ENCODE measurements at regions not wholly inside any gene's neighbourhood (a gene's known extent, or its start where the extent isn't known, plus 50 kb on each side); places are given as distances from the start of the nearest gene placed in this dataset.
"Not testable (repeated sequence)": the region's sequence is repeated elsewhere in the genome, so short reads cannot be mapped to it uniquely, and the experiment has no call there.

- no peak for DNase-seq (ENCODE audit: low spot score)
- intact Hi-C loops (cut with DNase I) = no loop called here
Measured at GRCh38 chr7:92987538-92987937, 130.2 kb downstream of the SAMD9 start.

DNA sequence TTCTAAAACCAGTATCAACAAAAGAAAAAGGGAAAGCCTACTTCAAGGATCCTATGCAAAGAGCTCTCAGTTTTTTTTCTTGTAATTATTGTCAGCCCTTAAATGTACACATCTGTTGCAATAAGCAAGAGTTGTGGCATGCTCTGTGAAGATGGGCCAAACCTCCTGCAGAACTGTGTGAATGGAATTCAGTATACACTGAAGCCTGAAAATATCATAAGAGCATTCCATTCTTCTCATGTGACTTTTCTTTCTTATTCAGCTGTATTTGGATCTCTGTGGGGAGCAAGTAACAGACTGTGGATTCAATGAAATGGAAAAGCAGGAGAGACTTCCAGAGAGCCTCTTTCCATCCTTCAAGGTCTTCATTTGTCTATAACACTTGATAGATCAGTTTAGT is 130.7 kb downstream of the SAMD9 start:
- intact Hi-C loops (cut with DNase I) = no loop called here

DNA sequence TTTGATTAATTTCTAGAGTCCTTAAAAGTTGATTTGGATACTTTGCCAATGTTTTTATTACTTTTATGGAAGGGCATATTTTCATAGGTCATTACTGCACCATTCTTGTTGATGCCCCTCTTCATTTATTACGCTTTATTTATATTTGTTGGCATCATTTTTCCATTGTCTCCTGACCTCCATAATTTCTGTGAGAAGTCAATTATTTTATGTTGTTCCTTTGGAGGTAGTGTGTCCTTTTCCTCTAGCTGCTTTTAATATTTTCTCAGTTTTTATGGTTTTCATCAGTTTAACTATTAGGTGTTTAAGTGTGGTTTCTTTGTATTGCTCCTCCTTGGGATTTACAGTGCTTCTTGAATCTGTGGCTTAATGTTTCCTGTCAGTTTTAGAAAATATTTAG is 134.9 kb downstream of the SAMD9 start:
- intact Hi-C loops (cut with DNase I) = no loop called here
- DNase-seq (ENCODE audit: low spot score) = no peak

More for the DNA sequence above, 130.7 kb downstream of the SAMD9 start:
- DNase-seq (ENCODE audit: low spot score) = no peak

GRCh38 chr7:92976931-92977330 is 140.6 kb upstream of the CDK6 start:
- intact Hi-C loops (cut with DNase I) = no loop called here

DNA sequence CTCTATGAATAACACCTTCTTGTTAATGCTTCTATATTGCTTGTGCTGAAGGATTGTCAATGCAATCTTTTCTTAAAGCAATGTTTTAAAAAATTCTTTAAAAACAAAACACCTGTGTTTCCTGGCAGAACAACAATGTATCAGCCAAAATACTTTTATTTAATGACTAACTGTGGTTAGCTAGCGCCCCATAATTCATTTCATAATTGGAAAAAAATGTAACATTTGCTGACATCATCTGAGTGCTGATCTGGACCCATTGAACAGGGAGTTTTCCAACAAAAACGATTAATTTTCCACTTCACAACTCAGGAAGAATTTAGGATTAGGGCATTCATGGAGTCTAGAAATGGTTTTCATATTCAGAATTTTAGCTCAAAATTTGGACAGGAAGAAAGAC is 137.6 kb upstream of the CDK6 start:
- no peak for DNase-seq (ENCODE audit: low spot score)
- intact Hi-C loops (cut with DNase I) = no loop called here

More at GRCh38 chr7:92976931-92977330, 140.6 kb upstream of the CDK6 start:
- no peak for DNase-seq (ENCODE audit: low spot score)

DNA sequence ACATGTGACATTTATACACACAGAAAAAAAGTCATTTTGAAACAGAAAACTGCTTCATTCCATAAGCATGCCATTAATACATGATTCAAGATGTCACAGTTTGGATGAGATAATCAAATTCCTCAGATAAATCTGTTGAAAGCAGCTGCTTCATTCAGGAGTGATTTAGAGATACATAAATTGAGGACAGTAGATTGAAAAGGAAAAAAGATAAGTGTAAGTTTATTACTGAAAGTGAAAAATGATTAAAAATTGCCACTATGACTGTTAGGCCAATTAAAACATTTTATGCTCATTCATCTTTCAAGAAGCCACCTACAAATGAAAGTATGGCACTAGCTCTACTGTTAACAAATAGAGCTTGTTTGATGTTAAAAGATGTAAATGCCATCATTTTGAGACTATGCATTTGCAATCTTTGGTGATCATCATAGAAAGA is 136.9 kb upstream of the CDK6 start:
- DNase-seq (ENCODE audit: low spot score) = no peak
- intact Hi-C loops (cut with DNase I) = no loop called here

DNA sequence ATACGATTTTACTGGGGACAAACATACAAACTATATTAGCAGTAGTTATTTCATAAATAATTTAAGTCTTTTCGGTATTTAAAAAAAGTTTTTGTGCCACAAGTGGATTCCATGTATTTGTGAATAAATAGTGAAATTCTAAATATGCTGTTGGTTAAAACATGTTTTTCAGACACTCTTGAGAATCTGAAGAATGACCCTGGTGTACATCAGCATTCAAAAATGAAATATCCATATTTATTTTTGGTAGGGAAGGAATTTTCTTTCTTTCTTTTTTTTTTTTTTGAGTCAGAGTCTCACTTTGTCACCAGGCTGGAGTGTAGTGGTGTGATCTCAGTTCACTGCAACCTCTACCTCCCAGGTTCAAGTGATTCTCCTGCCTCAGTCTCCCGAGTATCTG is 136.1 kb upstream of the CDK6 start:
- intact Hi-C loops (cut with DNase I) = no loop called here
- no peak for DNase-seq (ENCODE audit: low spot score)

DNA sequence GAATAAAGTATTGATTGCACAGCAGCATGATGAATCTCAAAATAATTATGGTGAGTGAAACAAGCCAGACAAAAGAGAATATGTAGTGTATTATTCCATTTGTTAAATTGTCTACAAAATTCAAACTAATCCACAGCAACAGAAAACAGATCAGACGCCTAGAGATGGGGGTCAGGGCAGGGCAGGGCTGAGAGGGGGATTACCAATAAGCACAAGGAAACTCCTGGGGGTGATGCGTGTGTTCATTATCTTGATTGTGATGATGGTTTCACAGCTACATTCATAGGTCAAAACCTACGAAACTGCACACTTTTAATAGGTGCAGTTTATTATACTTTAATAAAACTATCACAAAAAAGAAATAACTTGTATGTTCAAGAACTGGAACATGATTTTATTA is 132.7 kb upstream of the CDK6 start:
- DNase-seq (ENCODE audit: low spot score) = no peak
- intact Hi-C loops (cut with DNase I) = no loop called here

DNA sequence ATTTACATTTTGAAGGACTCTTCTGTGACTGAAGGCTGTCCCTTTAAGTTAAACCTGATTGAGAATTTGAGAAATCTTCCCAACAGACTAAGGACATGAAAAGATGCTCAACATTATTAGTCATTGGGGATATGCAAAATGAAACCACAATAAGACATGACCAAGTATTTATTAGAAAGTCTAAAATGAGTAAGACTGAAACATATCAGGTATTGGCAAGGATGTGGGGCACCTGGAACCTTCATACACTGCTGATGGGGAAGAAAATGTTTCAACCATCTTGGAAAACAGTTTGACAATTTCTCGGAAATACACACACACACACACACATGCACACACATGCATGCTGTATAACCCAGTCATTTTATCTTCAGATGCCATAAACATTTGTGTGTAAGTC is 132.1 kb upstream of the CDK6 start:
- no peak for DNase-seq (ENCODE audit: low spot score)
- intact Hi-C loops (cut with DNase I) = no loop called here

- no peak for DNase-seq (ENCODE audit: low spot score)
- intact Hi-C loops (cut with DNase I) = no loop called here
Measured at GRCh38 chr7:92967238-92967637, 130.9 kb upstream of the CDK6 start.

GRCh38 chr7:92964141-92964540 is 127.8 kb upstream of the CDK6 start:
- no peak for DNase-seq (ENCODE audit: low spot score)
- intact Hi-C loops (cut with DNase I) = no loop called here

GRCh38 chr7:92963566-92963965 is 127.2 kb upstream of the CDK6 start:
- no peak for DNase-seq (ENCODE audit: low spot score)
- intact Hi-C loops (cut with DNase I) = no loop called here

DNA sequence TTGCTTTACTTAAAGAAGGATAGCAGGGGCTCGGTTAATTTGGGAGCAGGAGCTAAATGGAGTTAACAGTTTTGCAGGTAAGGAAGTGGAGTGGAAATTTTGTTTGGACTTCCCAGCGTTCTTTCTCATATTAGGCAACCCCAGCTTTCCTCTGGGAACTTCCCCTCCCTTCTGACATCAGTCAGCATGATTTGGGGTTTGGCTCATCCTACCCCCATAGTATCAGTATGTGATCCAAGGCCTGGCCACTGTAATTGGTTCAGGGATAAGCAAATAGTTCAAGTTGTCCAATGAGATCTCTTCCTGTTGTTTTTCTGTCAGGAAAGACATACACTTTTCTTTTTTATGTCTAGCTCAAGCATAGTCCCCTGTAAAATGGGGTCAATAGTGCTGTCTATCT is 125.6 kb upstream of the CDK6 start:
- intact Hi-C loops (cut with DNase I) = no loop called here
- no peak for DNase-seq (ENCODE audit: low spot score)

DNA sequence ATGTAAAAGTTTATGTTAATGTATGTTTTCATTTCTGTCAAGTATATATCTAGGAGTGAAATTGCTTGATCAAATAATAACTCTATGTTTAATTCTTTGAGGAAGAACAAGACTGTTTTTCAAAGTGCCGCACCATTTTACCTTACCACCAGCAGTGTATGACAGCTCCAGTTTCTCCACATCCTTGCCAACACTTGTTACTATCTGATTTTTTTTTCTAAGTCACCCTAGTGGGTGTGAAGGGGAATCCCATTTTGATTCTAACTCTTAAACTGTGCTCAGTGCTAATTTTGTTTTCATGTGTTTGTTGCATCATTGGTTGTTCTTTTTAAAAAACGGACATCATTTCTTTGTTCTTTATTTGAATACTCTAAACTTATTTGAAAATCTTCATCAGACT is 120.2 kb upstream of the CDK6 start:
- no peak for DNase-seq (ENCODE audit: low spot score)
- intact Hi-C loops (cut with DNase I) = no loop called here

DNA sequence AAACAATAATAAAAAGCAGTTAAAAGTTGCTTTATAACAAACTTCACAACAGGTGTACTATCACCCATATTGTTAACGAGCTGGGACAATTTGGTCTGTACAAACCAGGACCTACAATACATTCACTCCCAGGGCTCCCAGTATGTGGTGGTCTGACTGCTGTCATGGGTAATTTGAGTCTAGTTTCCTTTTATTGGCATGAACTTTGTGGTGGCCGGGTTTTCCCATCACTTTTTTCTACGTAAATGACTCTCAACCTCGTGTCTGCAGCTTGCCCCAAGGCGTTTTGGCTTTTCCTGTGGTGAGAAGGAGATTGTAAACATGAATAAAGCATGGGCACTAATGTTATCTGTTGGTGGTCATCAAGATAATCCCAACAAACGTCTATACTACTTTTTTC is 118.7 kb upstream of the CDK6 start:
- no peak for DNase-seq (ENCODE audit: low spot score)
- intact Hi-C loops (cut with DNase I) = no loop called here

GRCh38 chr7:92953657-92954056 is 117.3 kb upstream of the CDK6 start:
- DNase-seq (ENCODE audit: low spot score) = no peak
- intact Hi-C loops (cut with DNase I) = no loop called here

- intact Hi-C loops (cut with DNase I) = no loop called here
- no peak for DNase-seq (ENCODE audit: low spot score)
Measured at GRCh38 chr7:92949748-92950147, 113.4 kb upstream of the CDK6 start.

GRCh38 chr7:92945840-92946239 is 109.5 kb upstream of the CDK6 start:
- intact Hi-C loops (cut with DNase I) = no loop called here
- DNase-seq (ENCODE audit: low spot score) = no peak

- intact Hi-C loops (cut with DNase I) = no loop called here
- DNase-seq (ENCODE audit: low spot score) = no peak
Measured at GRCh38 chr7:92944633-92945032, 108.3 kb upstream of the CDK6 start.

- DNase-seq (ENCODE audit: low spot score); intact Hi-C loops (cut with DNase I): not testable (repeated sequence)
Measured at GRCh38 chr7:92942706-92943105, 106.3 kb upstream of the CDK6 start.

DNA sequence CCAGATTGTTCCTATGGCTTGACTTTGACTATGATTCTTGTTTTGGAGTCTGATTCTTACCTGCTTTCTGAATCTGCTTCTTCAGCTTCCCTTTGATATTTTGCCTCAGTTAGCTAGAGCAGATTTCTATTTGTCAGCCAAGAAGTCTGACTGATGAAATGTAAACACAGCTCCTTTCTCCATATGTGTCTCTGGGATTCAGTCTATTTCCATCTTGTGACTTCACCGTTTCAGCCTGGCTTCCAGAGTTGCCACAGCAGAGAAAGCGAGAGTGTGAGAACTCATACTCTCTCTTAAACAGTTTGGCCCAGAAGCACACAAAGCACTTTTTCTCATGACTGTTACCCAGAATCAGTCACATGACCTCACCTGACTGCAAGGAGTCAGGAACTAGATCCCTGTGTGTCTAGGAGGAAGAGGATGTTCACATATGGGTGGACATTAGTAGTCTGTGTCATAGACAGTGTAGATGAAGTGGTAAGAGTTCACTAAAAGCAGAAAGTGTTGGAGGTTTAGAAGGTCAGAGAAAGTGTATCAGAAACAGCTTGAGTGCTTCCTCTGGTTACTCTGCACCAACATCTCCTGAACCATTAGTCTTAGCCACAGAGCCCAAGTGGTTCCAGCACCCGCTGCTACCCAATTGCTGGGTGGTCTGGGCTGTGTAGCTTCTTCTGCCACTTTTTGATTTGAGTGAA is 103.4 kb upstream of the CDK6 start:
- intact Hi-C loops (cut with DNase I) = no loop called here
- DNase-seq (ENCODE audit: low spot score) = no peak

GRCh38 chr7:92934096-92934495 is 97.7 kb upstream of the CDK6 start:
- no peak for DNase-seq (ENCODE audit: low spot score)
- intact Hi-C loops (cut with DNase I) = no loop called here

Measured in posterior vena cava (tissue), 2 donors.